ENCODE measurements at regions not wholly inside any gene's neighbourhood (a gene's known extent, or its start where the extent isn't known, plus 50 kb on each side); places are given as distances from the start of the nearest gene placed in this dataset.

DNA sequence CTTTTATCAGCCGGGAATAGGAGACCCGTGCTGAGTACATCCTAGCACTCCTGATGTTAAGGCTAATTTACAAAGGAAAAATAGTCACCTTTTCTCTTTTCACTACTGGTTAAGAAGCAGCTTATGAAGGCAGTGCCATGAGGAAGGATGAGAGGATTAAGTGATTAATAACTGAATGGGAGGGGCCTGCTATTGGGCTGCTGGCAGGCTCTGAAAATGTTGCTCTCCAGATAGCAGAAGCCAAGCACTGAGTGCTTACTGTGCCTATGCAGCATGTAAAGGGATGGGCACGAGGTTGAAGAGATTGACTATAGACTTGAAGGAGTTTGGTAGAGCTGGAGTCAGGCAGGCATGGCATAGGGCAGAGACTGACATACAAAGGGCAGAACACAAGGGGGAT is 282.4 kb upstream of the THSD7B start:
- Histone ChIP-seq H3K4me3 (no peak overlapping the region), H3K27ac (ENCODE audit: extremely low read depth, low read depth, low read length) (no peak overlapping the region), H3K4me2 (ENCODE audit: insufficient read depth, low read length) (no peak overlapping the region), H3K4me1 (replicated peaks in 1 of 2; ENCODE audit: control insufficient read depth in 2 of 2, insufficient read depth in 2 of 2, low read length in 2 of 2) (no peaks in the 10 kb centered on the region), H2AFZ (ENCODE audit: low read depth, low read length) (no peak overlapping the region), H3K9me3 (replicated peaks; ENCODE audit: control insufficient read depth, insufficient read depth, low read depth, low read length) (no peaks in the 10 kb centered on the region), H3K36me3 (ENCODE audit: control insufficient read depth, insufficient read depth, low read length) (no peaks in the 10 kb centered on the region), H3K9ac (ENCODE audit: insufficient read depth in 1 of 2, low read depth in 2 of 2, low read length in 2 of 2) (no peak overlapping the region), H3K9me1 (ENCODE audit: control insufficient read depth, insufficient read depth, low read length) (no peaks in the 10 kb centered on the region), H3K79me2 (ENCODE audit: control insufficient read depth, insufficient read depth, low read length) (no peaks in the 10 kb centered on the region), H3K27me3 (ENCODE audit: control insufficient read depth in 2 of 2, insufficient read depth in 2 of 2, low read length in 2 of 2) (no peaks in the 10 kb centered on the region), H4K20me1 (replicated peaks; ENCODE audit: control insufficient read depth, insufficient read depth, low read length) (no peaks in the 10 kb centered on the region)
- in situ Hi-C loops (cut with MboI): no loop called here
- DNase-seq (ENCODE audit: extremely low read depth in 1 of 4, low spot score in 3 of 4) (no peak), ATAC-seq (no peak), FAIRE-seq (no peak)
- POLR2A ChIA-PET: no interaction called here
- intact Hi-C loops (cut with micrococcal nuclease): no loop called here
- WGBS (ENCODE audit: insufficient coverage, low coverage, missing lambda C conversion rate): 0% methylated on average over 3 of the region's 3 CpGs
- CTCF ChIA-PET (ENCODE audit: low intra/inter-chr PET ratio): no interaction called here
- no TSS peak for BruUV-seq (replicated peaks)
- TF ChIP-seq E2F1 (CRISPR knock-in tag; IDR thresholded peaks at IDR 0.05): no peak
- TF ChIP-seq ELK1 (CRISPR knock-in tag; IDR thresholded peaks at IDR 0.05): no peak
- no peak for TF ChIP-seq CHD7 (IDR thresholded peaks at IDR 0.05; ENCODE audit: low read depth, low read length)
- no peak for TF ChIP-seq ZZZ3 (IDR thresholded peaks at IDR 0.05)
- TF ChIP-seq ZNF24 (IDR thresholded peaks at IDR 0.05): no peak
- TF ChIP-seq ZNF280B (CRISPR knock-in tag; IDR thresholded peaks at IDR 0.05): no peak
- no peak for TF ChIP-seq NR2C1 (IDR thresholded peaks at IDR 0.05)
- no peak for TF ChIP-seq NR2C1 (tag; IDR thresholded peaks at IDR 0.05)
